Spleen (tissue), 11 donors: ENCODE measurements at regions not wholly inside any gene's neighbourhood (a gene's known extent, or its start where the extent isn't known, plus 50 kb on each side); places are given as distances from the start of the nearest gene placed in this dataset.
A peak's percentile ranks its signal among the peaks of the same experiment; 100 is the strongest.

Experiments used
- DNase-seq: peaks from one replicate; pipeline ENCODE4 v3.0.0-alpha.2; 2020
- H3K27ac ChIP-seq, 8 donors: fragments of 200-600 bp; sonication (generic) in 7 of 8; 1 replicate in 4 of 8; 2 replicates in 4 of 8; pipeline versions ENCODE4 v1.5.0 to v1.8.0; 2016 to 2021; ENCODE audit warnings: inconsistent platforms in 4 of 8, mild to moderate bottlenecking in 4 of 8, moderate library complexity in 1 of 8
- H3K27me3 ChIP-seq, 7 donors: fragments of 200-600 bp; sonication (generic) in 6 of 7; replicated peaks in 1 of 7; 1 replicate in 4 of 7; 2 replicates in 3 of 7; pipeline versions ENCODE4 v1.5.0 to v1.8.0; 2016 to 2021; ENCODE audit warnings: inconsistent platforms in 3 of 7, mild to moderate bottlenecking in 1 of 7
- H3K36me3 ChIP-seq, 6 donors: fragments of 200-600 bp; sonication (generic) in 5 of 6; 1 replicate in 4 of 6; 2 replicates in 2 of 6; pipeline versions ENCODE4 v1.5.0 to v1.8.0; 2016 to 2021; ENCODE audit warnings: inconsistent platforms in 2 of 6
- H3K4me1 ChIP-seq, 6 donors: fragments of 200-600 bp; sonication (generic) in 5 of 6; 1 replicate in 3 of 6; 2 replicates in 3 of 6; pipeline versions ENCODE4 v1.5.0 to v1.8.0; 2016 to 2021; ENCODE audit warnings: inconsistent platforms in 3 of 6
- H3K4me3 ChIP-seq, 8 donors: fragments of 200-600 bp; sonication (generic) in 7 of 8; 1 replicate in 4 of 8; 2 replicates in 4 of 8; pipeline versions ENCODE4 v1.5.0 to v1.8.0; 2016 to 2021; ENCODE audit warnings: inconsistent platforms in 4 of 8, mild to moderate bottlenecking in 4 of 8, moderate library complexity in 2 of 8
- H3K9me3 ChIP-seq, 8 donors: fragments of 200-600 bp; sonication (generic) in 7 of 8; 1 replicate in 4 of 8; 2 replicates in 4 of 8; pipeline versions ENCODE4 v1.5.0 to v1.8.0; 2016 to 2021; ENCODE audit warnings: inconsistent platforms in 4 of 8
- CTCF ChIP-seq, 11 experiments: fragments of 200-600 bp in 7 of 11; fragments of 450-650 bp in 4 of 11; sonication (generic) in 4 of 11; IDR thresholded peaks in 8 of 11; conservative IDR thresholded peaks in 3 of 11; 1 replicate in 7 of 11; 2 replicates in 4 of 11; pipeline versions ENCODE4 v1.4.0 to v1.8.0; 2016 to 2021; ENCODE audit warnings: antibody characterized with exemption in 11 of 11, inconsistent platforms in 4 of 11, mild to moderate bottlenecking in 1 of 11
- POLR2A ChIP-seq, 3 donors: fragments of 450-650 bp; IDR thresholded peaks; one replicate each; pipeline ENCODE4 v1.5.1; 2017; ENCODE audit warnings: antibody characterized with exemption in 3 of 3, mild to moderate bottlenecking in 1 of 3
- POLR2AphosphoS5 ChIP-seq, 3 donors: sonication (generic); formaldehyde crosslinking; IDR thresholded peaks; one replicate each; pipeline ENCODE4 v1.5.1; 2017; ENCODE audit warnings: antibody characterized with exemption in 3 of 3
- WGBS, 5 donors: extraction: QIAGEN DNeasy Blood & Tissue Kit in 3 of 5; methylation state at CpG; one replicate each; pipeline versions ENCODE4 v1.1.5 to v1.1.7; 2013 to 2018; 5-methylcytosine and 5-hydroxymethylcytosine counted together
- intact Hi-C: fragments of 100-400 bp; cut with DNase I; formaldehyde crosslinking; loops from one replicate; pipeline ENCODE4 v1.15.0; 2023; ENCODE audit warnings: low total_unique reads
- donor health status: healthy with polysubstance abuse.
- donor health status: DM: no; HTN: no; CAD: no; lungs with moderate emphysema.
- donor health status: DM: no; HTN: no; CAD: no.
- donor health status: Bipolar disorder and iron deficiency.
- donor health status: healthy.
- donor health status: DM: no; HTN: no; CAD: no.
- donor health status: DM: yes; HTN: yes; CAD: no.

- H3K4me3 ChIP-seq, result no peak overlapping the region
- no peak overlapping the region for H3K27ac ChIP-seq
- intact Hi-C loops, result no loop called here
- no peak for DNase-seq
- TF ChIP-seq CTCF (IDR thresholded peaks at IDR 0.05 in 8 of 11, conservative IDR thresholded peaks at IDR 0.05 in 3 of 11) (no peak), POLR2AphosphoS5 (IDR thresholded peaks at IDR 0.05) (no peak), POLR2A (IDR thresholded peaks at IDR 0.05) (no peak)
- peaks cover 0 to 8% (median 0%) of the 10 kb centered on the region in 6 donors for H3K4me1 ChIP-seq
- no peaks in the 10 kb centered on the region for H3K36me3 ChIP-seq
- 85 to 93% (median 88%) methylated on average over 8 of the region's 8 CpGs for WGBS, 5 donors
- H3K9me3 ChIP-seq, result no peaks in the 10 kb centered on the region
- H3K27me3 ChIP-seq, result no peaks in the 10 kb centered on the region
These were observed 126.8 kb upstream of the CPM start for GRCh38 chr12:69059465-69060457.

GRCh38 chr12:69061574-69061973, 128.6 kb upstream of the CPM start:
- Histone ChIP-seq H3K27ac (peak overlapping the region in 2 of 8 donors; percentile 49 to 56), H3K4me1 (peaks cover 0 to 5% (median 0%) of the 10 kb centered on the region in 6 donors), H3K9me3 (no peaks in the 10 kb centered on the region), H3K27me3 (no peaks in the 10 kb centered on the region), H3K4me3 (no peak overlapping the region), H3K36me3 (no peaks in the 10 kb centered on the region)
- no peak for DNase-seq
- TF ChIP-seq POLR2A (IDR thresholded peaks at IDR 0.05), result no peak
- no peak for TF ChIP-seq CTCF (IDR thresholded peaks at IDR 0.05 in 8 of 11, conservative IDR thresholded peaks at IDR 0.05 in 3 of 11)
- TF ChIP-seq POLR2AphosphoS5 (IDR thresholded peaks at IDR 0.05), result no peak
- intact Hi-C loops, result no loop called here
- 86 to 94% (median 89%) methylated on average over 1 of the region's 1 CpG for WGBS, 5 donors

GRCh38 chr12:69062621-69063237, 129.8 kb upstream of the CPM start:
- H3K4me3 ChIP-seq, result no peak overlapping the region
- WGBS, 5 donors, result 87 to 94% (median 89%) methylated on average over 3 of the region's 3 CpGs
- no peaks in the 10 kb centered on the region for H3K36me3 ChIP-seq
- no peak for DNase-seq
- intact Hi-C loops, result no loop called here
- no peaks in the 10 kb centered on the region for H3K27me3 ChIP-seq
- peaks cover 0 to 5% (median 0%) of the 10 kb centered on the region in 6 donors for H3K4me1 ChIP-seq
- no peaks in the 10 kb centered on the region for H3K9me3 ChIP-seq
- no peak for TF ChIP-seq POLR2A (IDR thresholded peaks at IDR 0.05)
- peak overlapping the region in 4 of 8 donors; percentile 46 to 59 (median 53) for H3K27ac ChIP-seq

GRCh38 chr12:69064734-69065443, 131.9 kb upstream of the CPM start:
- H3K36me3 ChIP-seq, result no peaks in the 10 kb centered on the region
- no peaks in the 10 kb centered on the region for H3K27me3 ChIP-seq
- intact Hi-C loops, result no loop called here
- DNase-seq, result no peak
- no peak for TF ChIP-seq POLR2AphosphoS5 (IDR thresholded peaks at IDR 0.05)
- no peak for TF ChIP-seq POLR2A (IDR thresholded peaks at IDR 0.05)
- no peak for TF ChIP-seq CTCF (IDR thresholded peaks at IDR 0.05 in 8 of 11, conservative IDR thresholded peaks at IDR 0.05 in 3 of 11)
- H3K4me1 ChIP-seq, result no peaks in the 10 kb centered on the region
- WGBS, 5 donors, result 85 to 94% (median 88%) methylated on average over 4 of the region's 4 CpGs
- H3K4me3 ChIP-seq, result no peak overlapping the region
- no peak overlapping the region for H3K27ac ChIP-seq
- H3K9me3 ChIP-seq, result no peaks in the 10 kb centered on the region
